ENCODE measurements at regions not wholly inside any gene's neighbourhood (a gene's known extent, or its start where the extent isn't known, plus 50 kb on each side); places are given as distances from the start of the nearest gene placed in this dataset.

GRCh38 chr16:76023835-76024234 lies 253.4 kb upstream of the CNTNAP4 start:
- no peak for DNase-seq (ENCODE audit: low read depth, low spot score)
- ChIA-PET CTCF (no interaction called here), POLR2A (no interaction called here)
- H3K4me3 ChIP-seq (ENCODE audit: low read depth, low read length) = no peak overlapping the region
- no peak for TF ChIP-seq CTCF (IDR thresholded peaks at IDR 0.05; ENCODE audit: insufficient read depth, low read length, missing control alignments)

- no peak overlapping the region for H3K4me3 ChIP-seq (ENCODE audit: low read depth, low read length)
- POLR2A ChIA-PET = no interaction called here
- CTCF ChIA-PET = no interaction called here
- no peak for TF ChIP-seq CTCF (IDR thresholded peaks at IDR 0.05; ENCODE audit: insufficient read depth, low read length, missing control alignments)
- no peak for DNase-seq (ENCODE audit: low read depth, low spot score)
These were observed 241.5 kb upstream of the CNTNAP4 start for GRCh38 chr16:76035689-76036088.

DNA sequence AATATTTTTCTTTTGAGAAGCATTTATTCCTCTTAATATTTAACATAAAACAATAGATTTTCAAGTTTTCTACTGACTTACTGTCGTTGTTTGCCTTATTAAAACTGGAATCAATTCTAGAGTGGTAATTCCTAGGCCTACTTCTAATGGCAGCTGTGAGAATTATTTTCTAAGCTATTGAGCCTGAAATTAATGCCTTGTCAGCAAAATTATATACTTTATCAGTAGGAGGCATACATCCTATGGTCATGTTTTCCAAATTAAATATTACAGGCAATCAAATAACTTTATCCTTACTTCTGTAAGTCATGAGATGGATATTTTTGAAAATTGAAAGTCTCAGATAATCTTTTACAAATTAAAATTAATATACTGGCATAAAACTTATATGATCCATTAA lies 239.1 kb upstream of the CNTNAP4 start:
- H3K4me3 ChIP-seq (ENCODE audit: low read depth, low read length) = no peak overlapping the region
- POLR2A ChIA-PET = no interaction called here
- DNase-seq (ENCODE audit: low read depth, low spot score) = no peak
- CTCF ChIA-PET = no interaction called here
- no peak for TF ChIP-seq CTCF (IDR thresholded peaks at IDR 0.05; ENCODE audit: insufficient read depth, low read length, missing control alignments)

DNA sequence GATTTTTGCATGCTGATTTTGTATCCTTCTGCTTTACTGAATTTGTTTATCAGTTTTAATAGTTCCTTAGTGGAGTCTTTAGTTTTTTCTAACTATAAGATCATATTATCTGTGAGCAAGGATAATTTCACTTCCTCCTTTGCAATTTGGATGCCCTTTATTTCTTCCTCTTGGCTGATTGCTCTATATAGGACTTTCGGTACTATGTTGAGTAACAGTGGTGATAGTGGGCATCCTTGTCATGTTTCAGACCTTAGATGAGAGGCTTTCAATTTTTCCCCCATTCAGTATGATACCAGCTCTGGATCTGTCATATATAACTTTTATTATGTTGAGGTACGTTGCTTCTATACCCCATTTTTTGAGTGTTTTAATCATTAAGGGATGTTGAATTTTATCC lies 224.5 kb upstream of the CNTNAP4 start:
- TF ChIP-seq CTCF (IDR thresholded peaks at IDR 0.05; ENCODE audit: insufficient read depth, low read length, missing control alignments) = no peak
- no peak overlapping the region for H3K4me3 ChIP-seq (ENCODE audit: low read depth, low read length)
- ChIA-PET POLR2A (no interaction called here), CTCF (no interaction called here)
- no peak for DNase-seq (ENCODE audit: low read depth, low spot score)

DNA sequence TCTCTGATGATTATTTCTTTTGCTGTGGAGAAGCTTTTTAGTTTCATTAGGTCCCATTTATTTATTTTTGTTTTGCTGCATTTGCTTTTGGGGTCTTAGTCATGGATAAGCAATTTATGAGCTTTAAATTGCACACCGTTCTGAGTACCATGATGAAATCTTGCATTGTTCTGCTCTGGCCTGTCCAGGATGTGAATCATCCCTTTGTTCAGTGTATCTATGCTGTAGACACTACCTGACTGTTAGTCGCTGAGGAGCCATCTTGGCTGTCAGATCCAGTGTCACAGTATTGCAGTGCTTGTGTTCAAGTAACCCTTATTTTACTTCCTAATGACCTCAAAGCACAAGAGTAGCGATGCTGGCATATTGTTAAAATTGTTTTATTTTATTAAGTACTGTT lies 218.0 kb upstream of the CNTNAP4 start:
- ChIA-PET POLR2A (no interaction called here), CTCF (no interaction called here)
- no peak overlapping the region for H3K4me3 ChIP-seq (ENCODE audit: low read depth, low read length)
- DNase-seq (ENCODE audit: low read depth, low spot score) = no peak
- no peak for TF ChIP-seq CTCF (IDR thresholded peaks at IDR 0.05; ENCODE audit: insufficient read depth, low read length, missing control alignments)

DNA sequence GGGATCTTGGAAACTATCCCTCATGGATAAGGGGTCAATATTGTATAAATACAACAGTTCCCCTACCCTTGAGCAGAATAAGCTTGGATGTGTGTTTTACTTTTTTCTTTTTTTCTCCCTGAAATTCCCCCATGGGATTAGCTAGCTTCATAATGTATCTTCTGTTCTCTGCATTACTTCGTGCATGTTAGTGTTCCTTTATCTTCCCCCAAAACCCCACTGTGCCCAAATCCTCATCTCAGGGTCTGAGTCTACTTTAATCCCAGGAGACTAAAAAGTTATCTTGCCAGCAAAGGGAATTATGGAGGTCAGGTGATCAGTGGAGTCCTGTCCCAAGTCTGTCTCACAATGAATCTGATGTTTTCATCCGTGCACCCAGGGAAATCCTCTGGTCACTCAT lies 217.5 kb upstream of the CNTNAP4 start:
- no peak overlapping the region for H3K4me3 ChIP-seq (ENCODE audit: low read depth, low read length)
- no peak for DNase-seq (ENCODE audit: low read depth, low spot score)
- TF ChIP-seq CTCF (IDR thresholded peaks at IDR 0.05; ENCODE audit: insufficient read depth, low read length, missing control alignments) = no peak
- ChIA-PET CTCF (no interaction called here), POLR2A (no interaction called here)

Measured in AG04449 (cell line).